Adrenal gland (tissue), 5 donors: ENCODE measurements at regions not wholly inside any gene's neighbourhood (a gene's known extent, or its start where the extent isn't known, plus 50 kb on each side); places are given as distances from the start of the nearest gene placed in this dataset.

ENCODE experiments used
- POLR2A ChIP-seq, 2 donors: fragments of 450-650 bp; IDR thresholded peaks; one replicate each; pipeline ENCODE4 v1.6.1; 2017; ENCODE audit warnings: antibody characterized with exemption in 2 of 2, mild to moderate bottlenecking in 2 of 2, moderate library complexity in 1 of 2
- TF ChIP-seq, protein P1 (sequence below), 6 experiments: fragments of 450-650 bp in 4 of 6; fragments of 200-600 bp in 2 of 6; sonication (generic) in 1 of 6; IDR thresholded peaks; 1 replicate in 5 of 6; 2 replicates in 1 of 6; pipeline versions ENCODE4 v1.5.1 to v1.8.0; 2016 to 2021; ENCODE audit warnings: antibody characterized with exemption in 6 of 6, mild to moderate bottlenecking in 2 of 6, moderate library complexity in 1 of 6
- donor health status: DM: no; HTN: no; CAD: no.

DNA sequence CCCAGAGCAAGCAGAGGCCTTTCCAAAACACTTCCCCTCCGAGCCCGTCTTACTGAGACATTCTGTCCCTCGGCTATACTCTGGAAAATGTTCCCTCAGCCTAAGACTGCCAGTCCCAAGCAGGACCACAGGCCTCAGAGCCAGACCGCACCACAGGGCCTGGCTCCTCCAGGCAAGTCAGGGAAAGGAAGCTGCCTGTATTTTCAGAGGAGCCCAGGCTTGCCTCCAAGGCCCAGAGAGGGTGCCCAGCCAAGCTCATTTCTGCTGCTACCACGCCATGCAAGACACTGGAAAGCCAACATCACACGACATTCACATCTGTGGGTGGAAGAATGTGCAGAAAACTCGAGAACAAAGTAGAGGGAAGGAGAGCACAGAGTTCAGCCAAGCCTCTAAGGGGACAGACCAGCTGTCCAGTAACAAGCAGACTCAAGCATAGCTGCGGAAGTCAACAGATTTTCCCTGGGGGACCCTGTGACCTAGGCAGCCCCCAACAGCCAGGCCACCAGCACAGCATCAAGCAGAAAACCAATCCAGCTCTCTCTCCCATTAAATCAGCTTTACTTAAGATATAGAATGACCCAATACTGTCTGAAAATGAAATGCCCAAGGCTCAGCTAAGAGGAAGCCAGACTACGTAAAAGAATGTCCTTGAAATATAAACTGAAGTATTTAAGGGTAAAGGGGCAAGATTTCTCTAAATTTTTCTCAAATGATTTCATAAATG, 123.9 kb downstream of the ZFP36L2 start:
- TF ChIP-seq, protein P1, sequence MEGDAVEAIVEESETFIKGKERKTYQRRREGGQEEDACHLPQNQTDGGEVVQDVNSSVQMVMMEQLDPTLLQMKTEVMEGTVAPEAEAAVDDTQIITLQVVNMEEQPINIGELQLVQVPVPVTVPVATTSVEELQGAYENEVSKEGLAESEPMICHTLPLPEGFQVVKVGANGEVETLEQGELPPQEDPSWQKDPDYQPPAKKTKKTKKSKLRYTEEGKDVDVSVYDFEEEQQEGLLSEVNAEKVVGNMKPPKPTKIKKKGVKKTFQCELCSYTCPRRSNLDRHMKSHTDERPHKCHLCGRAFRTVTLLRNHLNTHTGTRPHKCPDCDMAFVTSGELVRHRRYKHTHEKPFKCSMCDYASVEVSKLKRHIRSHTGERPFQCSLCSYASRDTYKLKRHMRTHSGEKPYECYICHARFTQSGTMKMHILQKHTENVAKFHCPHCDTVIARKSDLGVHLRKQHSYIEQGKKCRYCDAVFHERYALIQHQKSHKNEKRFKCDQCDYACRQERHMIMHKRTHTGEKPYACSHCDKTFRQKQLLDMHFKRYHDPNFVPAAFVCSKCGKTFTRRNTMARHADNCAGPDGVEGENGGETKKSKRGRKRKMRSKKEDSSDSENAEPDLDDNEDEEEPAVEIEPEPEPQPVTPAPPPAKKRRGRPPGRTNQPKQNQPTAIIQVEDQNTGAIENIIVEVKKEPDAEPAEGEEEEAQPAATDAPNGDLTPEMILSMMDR (IDR thresholded peaks at IDR 0.05) = no peak
- no peak for TF ChIP-seq POLR2A (IDR thresholded peaks at IDR 0.05)
